Smooth muscle cell (in vitro differentiated cells): ENCODE measurements at regions not wholly inside any gene's neighbourhood (a gene's known extent, or its start where the extent isn't known, plus 50 kb on each side); places are given as distances from the start of the nearest gene placed in this dataset.

Source experiments
- DNase-seq: peaks from one replicate; lab custom pipeline; 2025; ENCODE audit not compliant: unreplicated experiment; lab: John Stamatoyannopoulos, UW
- H2AFZ ChIP-seq: fragments of 200-600 bp; sonication (generic); 2 replicates; pipeline ENCODE4 v1.6.0; 2016; ENCODE audit warnings: antibody characterized with exemption, low read depth, mild to moderate bottlenecking
- H3F3A ChIP-seq: fragments of 200-600 bp; sonication (generic); 2 replicates; pipeline ENCODE4 v1.6.0; 2017; ENCODE audit warnings: antibody characterized with exemption, low read depth
- H3K27ac ChIP-seq: fragments of 200-600 bp; sonication (generic); 2 replicates; pipeline ENCODE4 v1.5.1; 2016; ENCODE audit warnings: low read depth, mild to moderate bottlenecking
- H3K27me3 ChIP-seq: fragments of 200-600 bp; sonication (generic); 2 replicates; pipeline ENCODE4 v1.6.1; 2016; ENCODE audit warnings: low read depth, mild to moderate bottlenecking
- H3K36me3 ChIP-seq: fragments of 200-600 bp; sonication (generic); 2 replicates; pipeline ENCODE4 v1.5.1; 2016; ENCODE audit warnings: low read depth
- H3K4me1 ChIP-seq: fragments of 200-600 bp; sonication (generic); 2 replicates; pipeline ENCODE4 v1.5.1; 2016; ENCODE audit warnings: low read depth
- H3K4me2 ChIP-seq: fragments of 200-600 bp; sonication (generic); 2 replicates; pipeline ENCODE4 v1.6.0; 2016; ENCODE audit warnings: mild to moderate bottlenecking
- H3K4me3 ChIP-seq: fragments of 200-600 bp; sonication (generic); 2 replicates; pipeline ENCODE4 v1.5.1; 2016; ENCODE audit warnings: mild to moderate bottlenecking
- H3K79me2 ChIP-seq: fragments of 200-600 bp; sonication (generic); 2 replicates; pipeline ENCODE4 v1.6.0; 2016; ENCODE audit warnings: low read depth, mild to moderate bottlenecking
- H3K9ac ChIP-seq: fragments of 200-600 bp; sonication (generic); 2 replicates; pipeline ENCODE4 v1.6.0; 2016; ENCODE audit warnings: low read depth
- H3K9me3 ChIP-seq: fragments of 200-600 bp; sonication (generic); replicated peaks from 2 replicates; pipeline ENCODE4 v1.5.1; 2016; ENCODE audit warnings: low read depth
- H4K20me1 ChIP-seq: fragments of 200-600 bp; sonication (generic); 2 replicates; pipeline ENCODE4 v1.6.0; 2016; ENCODE audit warnings: low read depth
- CTCF ChIP-seq: fragments of 200-600 bp; sonication (generic); IDR thresholded peaks from 2 replicates; pipeline ENCODE4 v1.5.1; 2017; ENCODE audit warnings: borderline replicate concordance, mild to moderate bottlenecking, antibody characterized with exemption; ENCODE audit not compliant: insufficient read depth, poor library complexity, severe bottlenecking
- WGBS: methylation state at CpG from one replicate; pipeline ENCODE4 v1.1.7; 2016; ENCODE audit warnings: low lambda C conversion rate; 5-methylcytosine and 5-hydroxymethylcytosine counted together

- no peaks in the 10 kb centered on the region for H3K36me3 ChIP-seq
- H2AFZ ChIP-seq: peak overlapping the region; percentile 79
- no peaks in the 10 kb centered on the region for H4K20me1 ChIP-seq
- H3K27me3 ChIP-seq: no peaks in the 10 kb centered on the region
- no peaks in the 10 kb centered on the region for H3K79me2 ChIP-seq
- H3K4me1 ChIP-seq: no peaks in the 10 kb centered on the region
- no peak for DNase-seq
- H3K9me3 ChIP-seq: no peaks in the 10 kb centered on the region
- TF ChIP-seq CTCF: peak; percentile 44
- H3F3A ChIP-seq: no peaks in the 10 kb centered on the region
- H3K27ac ChIP-seq: no peak overlapping the region
- H3K9ac ChIP-seq: no peak overlapping the region
- WGBS: 65% methylated on average over 4 of the region's 4 CpGs
- H3K4me3 ChIP-seq: no peak overlapping the region
- H3K4me2 ChIP-seq: no peak overlapping the region
These were observed 880.8 kb downstream of the TECRL start for GRCh38 chr4:63528256-63528991.

DNA sequence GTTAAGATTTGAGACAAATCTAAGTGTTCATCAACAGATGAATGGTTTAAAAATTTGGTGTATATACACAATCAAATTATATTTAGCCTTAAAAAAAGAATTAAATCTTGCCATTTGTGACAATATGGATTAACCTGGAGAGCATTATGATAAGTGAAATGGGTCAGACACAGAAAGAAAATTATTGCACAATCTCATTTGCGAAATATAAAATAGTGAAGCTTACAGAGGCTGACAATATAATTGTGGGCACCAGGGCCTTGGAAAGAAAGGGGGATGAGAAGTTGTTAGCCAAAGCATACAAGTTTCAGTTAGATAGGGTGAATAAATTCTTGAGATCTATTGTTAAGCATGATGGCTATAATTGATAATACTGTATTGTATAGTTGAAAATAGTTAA, 883.0 kb downstream of the TECRL start:
- TF ChIP-seq CTCF: no peak
- Histone ChIP-seq H3K4me1 (no peaks in the 10 kb centered on the region), H4K20me1 (no peaks in the 10 kb centered on the region), H3K27ac (no peak overlapping the region), H3K27me3 (no peaks in the 10 kb centered on the region), H2AFZ (no peak overlapping the region), H3K9me3 (no peaks in the 10 kb centered on the region), H3K4me3 (no peak overlapping the region), H3K36me3 (no peaks in the 10 kb centered on the region), H3F3A (no peaks in the 10 kb centered on the region), H3K79me2 (no peaks in the 10 kb centered on the region), H3K4me2 (no peak overlapping the region), H3K9ac (no peak overlapping the region)
- 92% methylated on average over 1 of the region's 1 CpG for WGBS
- no peak for DNase-seq

GRCh38 chr4:63524764-63525163, 884.5 kb downstream of the TECRL start:
- Histone ChIP-seq H3K27me3 (no peaks in the 10 kb centered on the region), H3K4me2 (no peak overlapping the region)
- WGBS: 89% methylated on average over 1 of the region's 1 CpG

More at GRCh38 chr4:63524764-63525163, 884.5 kb downstream of the TECRL start:
- H3K9ac ChIP-seq: no peak overlapping the region
- peaks cover 6% of the 10 kb centered on the region for H3K9me3 ChIP-seq
- no peaks in the 10 kb centered on the region for H3K36me3 ChIP-seq
- H3K27ac ChIP-seq: no peak overlapping the region
- H4K20me1 ChIP-seq: no peaks in the 10 kb centered on the region
- DNase-seq: no peak
- H3K4me3 ChIP-seq: no peak overlapping the region
- no peaks in the 10 kb centered on the region for H3K79me2 ChIP-seq
- H3F3A ChIP-seq: no peaks in the 10 kb centered on the region
- no peaks in the 10 kb centered on the region for H3K4me1 ChIP-seq
- no peak for TF ChIP-seq CTCF
- no peak overlapping the region for H2AFZ ChIP-seq
